GM18520 (cell line): ENCODE measurements at regions not wholly inside any gene's neighbourhood (a gene's known extent, or its start where the extent isn't known, plus 50 kb on each side); places are given as distances from the start of the nearest gene placed in this dataset.
A peak's percentile ranks its signal among the peaks of the same experiment; 100 is the strongest.

Experiments used
- ATAC-seq: cut with Tn5 transposase; IDR thresholded peaks from one replicate; pipeline ENCODE4 v1.9.1; 2021; ENCODE audit not compliant: unreplicated experiment

DNA sequence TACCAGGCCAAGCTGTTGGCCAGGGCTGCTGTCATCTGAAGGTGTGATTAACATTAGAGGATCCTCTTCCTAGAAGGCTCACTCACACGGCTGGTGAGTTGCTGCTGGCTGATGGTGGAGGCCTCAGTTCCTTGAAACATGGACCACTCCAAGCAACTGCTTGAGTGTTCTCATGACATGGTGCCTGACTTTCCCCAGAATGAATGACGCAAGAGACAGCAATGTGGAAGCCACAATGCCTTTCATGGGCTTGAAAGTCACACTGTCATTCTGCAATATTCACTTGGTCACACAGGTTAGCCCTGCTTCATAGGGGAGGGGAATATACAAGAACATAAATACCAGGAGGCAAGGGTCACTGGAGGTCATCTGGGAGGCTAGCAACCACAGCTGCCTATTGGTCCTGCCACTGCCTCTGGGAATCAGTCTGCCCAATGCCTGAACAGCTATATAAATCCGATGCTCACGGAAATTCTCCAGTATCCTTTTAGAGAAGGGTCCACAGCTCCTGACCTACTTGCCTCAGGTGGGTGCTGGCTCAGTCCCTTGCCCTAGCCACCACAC, 97.1 kb upstream of the MAML3 start:
- ATAC-seq, result no peak

DNA sequence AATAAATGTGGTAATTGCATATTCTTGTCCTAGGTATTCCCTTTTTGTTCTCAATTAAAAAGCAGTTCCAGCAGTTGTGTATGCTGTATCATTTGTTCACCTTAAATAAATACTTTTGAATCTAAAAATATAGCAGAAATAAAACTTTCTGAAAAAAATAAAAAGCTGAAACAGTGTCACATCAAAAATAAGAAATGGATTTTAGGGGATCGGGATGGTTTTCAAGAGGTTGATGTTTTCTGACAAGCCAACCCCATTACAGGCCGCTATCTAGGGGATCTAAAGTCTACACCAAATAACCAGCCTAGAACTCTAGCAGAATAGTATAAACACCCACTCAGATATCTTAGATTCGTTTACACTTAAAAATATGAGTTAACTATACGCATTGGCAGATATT, 95.4 kb upstream of the MAML3 start:
- no peak for ATAC-seq

DNA sequence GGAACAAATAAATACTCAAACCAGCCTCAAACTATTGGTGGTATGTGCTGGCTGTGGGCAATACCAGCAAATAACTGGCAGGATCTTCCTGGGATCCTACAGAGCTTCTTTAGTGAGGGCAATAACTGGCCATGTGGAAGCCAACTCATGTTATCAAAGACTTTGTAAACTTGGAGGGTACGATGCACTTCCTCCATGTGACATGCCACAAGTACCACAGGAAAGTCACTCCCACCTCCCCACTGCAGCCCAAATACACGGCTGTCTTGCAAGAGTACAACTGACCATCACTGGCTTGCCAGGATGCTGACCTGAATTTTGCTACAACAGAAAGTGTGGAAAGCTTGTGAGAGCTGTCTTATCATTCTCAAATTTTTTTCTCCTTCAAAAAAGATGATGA, 93.3 kb upstream of the MAML3 start:
- ATAC-seq, result no peak

DNA sequence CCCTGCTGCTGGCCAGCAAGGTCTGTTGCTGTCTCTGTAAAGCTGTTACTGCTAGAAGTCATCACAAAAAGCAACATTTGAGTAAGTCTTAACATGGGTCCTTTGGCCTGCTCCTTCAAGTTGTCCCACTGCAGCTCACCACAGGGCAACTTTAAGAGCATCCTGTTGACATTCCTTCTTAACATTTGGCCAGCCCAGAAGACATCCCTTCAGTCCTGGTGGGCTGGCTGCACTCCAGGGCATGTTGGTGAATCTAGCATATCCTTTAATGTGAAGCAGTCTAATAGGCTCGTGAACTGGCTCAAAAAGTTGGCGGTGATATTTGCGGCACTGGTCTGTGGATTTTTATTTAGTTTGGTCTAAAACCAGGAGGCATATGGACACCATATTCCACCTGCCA, 92.2 kb upstream of the MAML3 start:
- no peak for ATAC-seq

DNA sequence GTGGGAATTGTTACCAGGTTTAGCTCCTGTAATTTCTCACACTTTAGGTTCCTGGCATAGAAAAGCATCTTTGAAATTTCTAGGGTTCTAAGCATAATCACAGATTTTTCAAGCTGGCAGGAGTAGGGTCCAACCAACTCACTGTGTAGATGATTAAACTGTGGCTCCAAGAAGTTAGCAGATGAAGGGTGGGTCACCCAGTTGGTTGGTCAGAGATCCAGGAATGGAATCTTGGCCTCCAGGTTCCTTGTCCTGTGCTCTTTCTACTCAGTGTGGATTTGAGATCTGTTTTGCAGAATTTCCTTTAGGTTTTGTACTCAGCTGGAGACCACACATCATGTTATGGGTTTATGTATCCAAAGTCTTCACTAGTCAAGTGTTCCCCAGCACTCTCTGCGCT, 90.3 kb upstream of the MAML3 start:
- ATAC-seq, result no peak

DNA sequence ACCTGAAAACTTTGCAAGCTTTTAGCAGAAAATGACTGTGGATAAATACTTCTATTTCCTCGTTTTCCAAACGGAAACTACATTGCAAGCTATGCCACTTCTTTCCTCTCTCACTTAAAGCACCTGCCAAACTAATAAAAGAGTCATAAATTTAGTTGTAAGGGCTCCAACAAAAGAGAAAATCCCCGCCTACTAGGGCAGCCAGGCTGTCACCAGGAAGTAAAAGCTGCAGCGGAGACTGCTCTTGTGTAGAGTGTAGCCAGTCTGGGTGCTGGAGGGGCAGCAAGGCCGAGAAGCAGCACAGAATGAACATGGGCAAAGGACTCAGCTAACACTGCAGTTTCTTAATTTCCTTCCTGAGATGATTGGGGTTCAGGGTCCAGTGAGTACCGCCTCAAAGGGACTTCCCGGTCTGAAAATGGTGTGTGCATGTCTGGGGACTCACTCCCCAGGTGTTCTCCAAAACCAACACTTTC, 89.3 kb upstream of the MAML3 start:
- peak; percentile 41 for ATAC-seq

DNA sequence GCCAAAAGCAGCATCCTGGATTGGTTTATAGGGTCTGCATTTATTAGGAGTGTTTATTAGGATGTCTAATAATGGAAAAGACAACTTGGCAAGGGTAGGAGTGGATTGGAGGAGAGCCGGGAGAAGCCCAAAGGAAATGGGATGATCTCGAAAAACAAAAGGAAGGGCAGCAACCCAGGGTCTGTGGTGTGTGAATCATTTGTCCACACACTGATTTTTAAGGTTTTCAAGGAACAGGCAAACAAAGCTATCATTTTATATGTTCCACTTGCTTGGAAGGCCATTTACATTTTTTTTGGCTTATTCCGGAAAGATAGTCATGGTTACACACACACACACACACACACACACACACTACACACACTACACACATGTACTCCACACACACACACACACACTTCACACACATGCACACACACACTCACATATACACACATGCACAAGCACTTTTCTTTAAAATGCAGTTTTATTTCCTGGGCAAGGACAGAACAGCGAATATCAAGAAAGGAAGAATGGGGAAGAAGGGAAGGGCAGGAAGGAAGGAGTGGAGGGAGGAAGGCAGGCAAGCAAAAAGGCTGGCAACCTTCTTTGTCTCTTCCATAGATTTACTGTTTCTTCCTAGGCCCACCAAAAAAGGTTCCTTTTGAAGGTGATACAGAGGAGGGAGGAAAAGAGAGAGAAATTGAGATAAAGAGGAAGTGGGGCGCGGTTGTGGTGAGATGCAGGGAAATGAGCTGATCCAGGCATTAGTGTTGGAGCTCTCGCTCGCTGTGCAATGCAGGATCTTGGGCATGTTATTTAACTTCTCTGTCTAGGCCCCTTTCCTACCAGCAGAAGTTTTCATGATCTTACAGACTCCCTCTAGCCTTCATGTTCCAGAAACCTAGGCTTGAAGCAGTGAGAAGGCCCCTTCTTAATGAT, 88.6 kb upstream of the MAML3 start:
- no peak for ATAC-seq

DNA sequence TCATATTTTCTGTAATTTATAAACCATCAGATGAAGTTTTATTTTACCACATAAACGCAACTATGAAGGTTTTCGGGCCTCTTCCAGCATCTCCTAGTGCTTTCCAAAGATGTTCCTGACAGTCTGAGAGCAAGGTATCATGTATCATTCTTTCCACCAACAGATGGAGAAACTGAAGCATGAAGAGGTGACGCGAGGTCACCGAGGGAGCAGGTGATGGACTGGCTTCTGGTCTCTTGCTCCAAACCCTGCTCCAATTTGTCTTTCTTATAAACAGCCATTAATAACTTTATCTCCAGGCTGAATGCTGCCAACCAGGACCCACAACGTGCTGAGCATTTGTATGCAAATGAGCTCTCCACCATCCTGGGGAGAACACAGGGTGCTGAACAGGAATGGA, 86.3 kb upstream of the MAML3 start:
- ATAC-seq, result no peak

DNA sequence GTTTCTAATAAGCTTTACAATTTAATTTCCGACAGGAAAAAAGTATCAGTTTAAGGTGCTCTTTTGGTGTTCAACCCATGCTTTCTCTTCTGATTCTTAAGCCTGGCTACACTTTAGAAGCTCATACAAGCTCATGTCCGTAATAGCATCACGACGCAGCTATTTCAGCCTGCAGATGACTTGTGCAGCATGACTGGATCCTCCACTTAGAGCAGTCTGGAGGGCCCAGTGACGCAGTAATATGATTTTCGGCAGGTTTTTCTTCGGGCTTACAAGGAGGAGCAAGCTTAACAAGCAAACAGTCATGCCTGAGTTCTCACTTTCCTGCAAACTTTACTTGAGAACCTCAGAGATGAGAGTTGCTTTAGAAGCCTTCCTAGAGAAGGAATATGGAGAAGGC, 85.3 kb upstream of the MAML3 start:
- ATAC-seq, result no peak

DNA sequence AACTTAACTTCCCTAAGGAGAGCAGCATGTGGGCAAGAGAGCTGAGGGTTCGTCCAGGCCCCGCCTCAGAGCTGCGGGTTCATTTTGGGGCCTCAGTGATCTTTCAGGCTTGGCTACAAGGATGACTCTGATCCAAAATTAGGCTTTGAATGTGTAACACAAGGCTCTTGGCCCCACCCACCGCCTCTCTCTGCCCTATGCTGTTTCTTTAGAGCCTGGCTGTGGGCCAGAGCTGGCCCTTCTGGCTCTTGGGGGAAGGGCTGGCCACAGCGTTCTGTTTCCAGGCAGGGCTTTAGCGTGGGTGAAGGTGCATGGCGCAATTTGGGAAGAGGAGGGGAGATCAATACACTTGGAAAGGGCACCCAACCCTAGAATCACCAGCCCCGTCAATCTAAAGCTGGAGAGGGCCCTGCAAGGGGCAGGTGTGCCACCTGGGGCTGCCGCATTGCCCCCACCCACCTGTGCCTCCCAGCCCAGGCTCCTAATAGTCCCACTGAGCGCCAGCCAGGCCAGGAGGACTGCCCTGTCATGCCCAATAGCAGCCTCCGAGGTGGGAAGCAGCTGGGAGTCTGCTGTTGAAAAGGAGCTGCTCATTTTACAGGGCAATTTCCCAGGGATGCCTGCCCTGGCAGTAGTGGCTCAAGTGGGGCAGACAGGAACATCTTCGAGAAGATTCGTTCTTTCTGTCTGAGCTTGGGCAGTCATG, 84.5 kb upstream of the MAML3 start:
- no peak for ATAC-seq

DNA sequence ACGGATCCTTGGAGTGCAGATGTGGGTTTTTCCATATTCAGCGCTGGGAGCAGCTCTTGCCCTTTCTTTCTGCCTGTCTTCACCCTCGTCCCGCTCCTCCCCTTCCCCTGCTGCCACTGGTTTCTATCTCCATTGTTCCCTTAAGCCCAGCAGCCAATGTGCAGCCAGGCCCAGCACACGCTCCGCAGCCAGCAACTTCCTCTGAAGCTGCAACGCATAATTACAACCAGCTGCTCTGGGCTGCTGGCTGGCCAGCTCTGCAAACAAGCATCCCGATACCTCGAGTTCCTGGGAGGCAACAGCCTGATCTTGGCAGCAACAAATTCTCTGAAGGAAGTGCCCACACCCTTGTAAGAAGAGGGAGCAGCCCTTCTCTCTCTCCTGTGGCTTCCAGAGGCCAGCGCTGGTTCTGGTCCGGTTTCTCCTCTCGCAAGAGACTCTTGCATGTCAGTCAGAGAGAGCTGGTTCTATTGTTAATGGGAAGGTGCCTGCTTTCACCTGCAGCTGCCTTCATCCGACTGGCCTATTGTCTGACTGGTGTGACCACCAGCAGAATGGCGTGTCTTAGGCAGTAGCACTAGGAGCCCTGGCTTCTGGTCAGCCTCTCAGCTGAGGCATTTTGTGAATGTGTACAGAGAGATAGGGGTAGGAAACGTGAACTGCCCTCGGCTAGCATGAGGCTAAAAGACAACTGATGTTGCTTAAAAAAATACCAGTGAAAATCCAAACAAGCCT, 83.8 kb upstream of the MAML3 start:
- ATAC-seq, result no peak

DNA sequence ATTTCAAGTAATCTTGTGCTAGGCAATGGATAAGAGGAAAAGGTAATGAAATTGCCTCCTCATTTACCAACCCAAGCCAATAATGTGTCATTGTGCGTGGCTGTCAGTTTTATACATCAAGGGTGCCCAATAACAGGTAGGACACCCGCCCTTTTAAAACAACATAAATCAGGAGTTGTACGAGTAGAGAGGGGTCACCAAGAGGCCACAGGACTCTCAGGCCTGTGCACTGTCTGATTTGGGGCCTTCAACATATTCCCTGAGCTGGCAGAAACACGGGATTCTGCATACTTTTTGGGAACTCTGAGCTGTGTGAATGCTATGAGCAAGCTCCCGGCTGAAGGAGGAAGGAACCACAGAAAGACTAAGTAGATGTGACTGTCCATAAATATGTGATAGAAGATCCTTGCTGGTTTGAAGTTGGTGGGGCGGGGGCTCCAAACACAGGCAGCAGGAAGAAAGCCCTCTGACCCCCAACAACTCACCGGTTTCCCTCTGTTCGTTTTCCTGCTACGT, 82.7 kb upstream of the MAML3 start:
- ATAC-seq, result no peak

DNA sequence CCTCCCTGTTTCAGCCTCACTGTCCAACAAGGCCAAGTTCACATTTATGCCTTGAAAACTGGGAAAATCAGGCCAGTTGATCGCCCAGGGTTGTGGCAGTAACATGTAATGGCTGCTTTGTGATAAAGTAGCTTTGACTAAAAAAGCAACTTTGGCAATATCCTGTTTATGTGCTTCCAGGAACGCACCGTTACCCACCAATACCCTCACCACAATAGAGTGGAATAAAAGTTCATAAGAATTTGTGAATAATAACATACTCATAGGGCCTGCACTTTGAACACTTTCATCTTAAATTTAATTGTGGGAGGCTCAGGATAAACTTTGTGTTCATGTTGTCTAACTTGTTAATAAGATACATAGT, 80.7 kb upstream of the MAML3 start:
- no peak for ATAC-seq

DNA sequence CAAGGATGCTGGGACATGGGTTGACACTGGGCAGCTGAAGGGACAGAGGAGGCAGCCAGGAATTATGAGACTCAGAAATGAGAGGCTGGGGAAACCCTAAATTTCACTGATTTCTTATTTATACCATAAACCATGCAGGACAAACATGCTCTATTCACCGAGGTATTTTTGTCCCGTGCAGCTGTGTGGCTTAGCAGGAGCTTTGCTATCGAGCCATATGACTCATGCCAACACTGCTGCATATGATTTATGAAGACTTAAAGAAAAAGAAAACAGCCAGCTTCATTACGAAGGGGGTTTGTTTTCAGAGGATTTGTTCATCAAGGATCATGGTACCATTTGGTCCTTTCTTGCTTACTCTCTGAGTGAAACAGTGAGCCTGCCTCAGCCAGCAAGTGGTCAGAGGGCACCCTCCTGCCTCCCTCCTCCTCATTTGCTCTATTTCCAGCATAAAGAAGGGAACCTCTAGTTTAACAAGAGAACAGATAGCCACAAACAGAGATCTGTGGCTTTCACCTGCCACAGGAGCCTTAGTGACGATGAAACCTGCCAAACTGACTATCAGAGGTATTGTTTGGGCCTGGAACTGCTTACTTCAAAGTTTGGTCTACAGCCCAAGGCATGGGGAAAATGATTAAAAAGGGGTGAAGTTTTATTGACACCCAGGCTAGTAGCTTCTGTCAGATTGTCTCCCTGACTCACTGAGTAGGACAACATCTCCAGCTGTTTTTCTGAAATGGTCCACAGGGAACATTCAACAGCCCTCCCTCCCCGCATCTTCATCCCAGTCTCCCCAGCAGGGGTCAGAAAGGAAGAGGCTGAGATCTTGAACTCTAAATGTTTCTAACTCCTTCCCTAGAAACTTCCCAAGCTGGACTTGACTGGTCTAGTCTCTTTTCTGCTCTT, 80.1 kb upstream of the MAML3 start:
- ATAC-seq, result no peak

DNA sequence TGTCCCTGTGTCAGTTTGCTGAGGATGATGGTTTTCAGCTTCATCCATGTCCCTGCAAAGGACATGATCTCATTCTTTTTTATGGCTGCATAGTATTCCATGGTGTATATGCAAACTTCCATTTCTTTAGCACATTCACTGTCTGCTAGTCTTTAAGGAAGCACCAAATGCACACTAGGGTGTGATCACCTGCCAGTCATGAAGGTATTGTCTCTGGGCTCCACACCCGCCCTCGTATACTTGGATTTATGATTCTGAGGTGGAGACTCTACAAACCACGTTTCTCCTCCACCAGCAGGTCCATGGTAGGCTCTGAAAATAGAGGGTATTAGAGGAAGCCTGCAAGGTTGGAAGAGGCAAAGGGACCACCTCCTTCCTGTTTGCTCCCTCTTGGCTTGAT, 75.9 kb upstream of the MAML3 start:
- no peak for ATAC-seq

DNA sequence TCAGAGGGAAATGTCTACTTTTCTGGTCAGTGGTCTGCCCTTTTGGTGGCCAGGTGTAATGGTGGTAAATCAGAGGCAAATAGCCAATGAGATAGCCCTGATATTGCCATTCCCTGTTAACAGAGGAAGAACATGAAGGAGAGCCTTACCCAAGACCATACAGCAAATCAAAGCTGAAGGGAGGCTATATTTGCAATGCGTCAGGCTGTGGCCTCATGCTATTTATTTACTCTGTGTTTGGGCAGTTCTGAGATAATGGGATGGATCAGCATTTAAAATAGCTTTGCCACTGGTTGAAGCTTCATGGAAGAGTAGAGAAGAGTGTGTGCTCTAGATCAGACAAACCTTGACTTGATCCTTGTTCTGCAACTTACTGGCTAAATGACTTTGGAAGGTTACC, 73.3 kb upstream of the MAML3 start:
- no peak for ATAC-seq

DNA sequence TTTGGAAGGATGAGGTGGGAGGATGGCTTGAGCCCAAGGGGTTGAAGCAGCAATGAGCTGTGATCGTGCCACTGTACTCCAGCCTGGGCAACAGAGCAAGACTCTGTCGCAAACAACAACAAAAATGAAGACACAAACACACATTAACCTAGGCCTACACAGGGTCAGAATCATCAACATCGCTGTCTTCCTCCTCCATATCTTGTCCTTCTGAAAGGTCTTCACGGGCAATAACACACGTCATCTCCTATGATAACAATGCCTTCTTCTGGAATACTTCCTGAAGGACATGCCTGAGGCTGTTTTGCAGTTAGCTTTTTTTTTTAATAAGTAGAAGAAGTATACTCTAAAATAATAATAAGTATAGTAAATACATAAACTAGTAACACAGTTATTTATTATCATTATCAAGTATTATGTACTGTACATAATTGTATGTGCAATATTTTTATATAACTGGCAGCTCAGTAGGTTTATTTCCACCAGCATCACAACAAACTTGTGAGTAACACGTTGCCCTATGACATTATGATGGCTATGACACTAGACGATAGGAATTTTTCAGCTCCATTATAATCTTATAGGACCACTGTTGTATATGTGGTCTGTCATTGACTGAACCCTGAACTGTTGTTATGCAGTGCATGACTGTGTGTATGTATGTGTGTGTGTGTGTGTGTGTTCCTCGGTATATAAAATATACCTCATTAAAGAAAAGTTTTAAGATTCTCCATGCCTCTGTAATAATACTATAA, 69.2 kb upstream of the MAML3 start:
- ATAC-seq, result no peak

DNA sequence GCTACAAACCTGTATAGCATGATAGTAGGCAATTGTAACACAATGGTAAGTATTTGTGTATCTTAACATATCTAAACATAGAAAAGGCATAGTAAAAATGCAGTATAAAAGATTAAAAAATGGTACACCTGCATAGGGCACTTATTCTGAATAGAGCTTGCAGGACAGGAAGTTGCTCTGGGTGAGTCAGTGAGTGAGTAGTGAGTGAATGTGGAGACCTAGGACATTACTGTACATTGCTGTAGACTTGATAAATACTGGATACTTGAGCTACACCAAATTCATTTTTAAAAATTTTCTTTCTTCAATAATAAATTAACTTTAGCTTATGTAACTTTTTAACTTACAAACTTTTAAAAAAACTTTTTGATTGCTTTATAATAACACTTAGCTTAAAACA, 68.2 kb upstream of the MAML3 start:
- no peak for ATAC-seq

DNA sequence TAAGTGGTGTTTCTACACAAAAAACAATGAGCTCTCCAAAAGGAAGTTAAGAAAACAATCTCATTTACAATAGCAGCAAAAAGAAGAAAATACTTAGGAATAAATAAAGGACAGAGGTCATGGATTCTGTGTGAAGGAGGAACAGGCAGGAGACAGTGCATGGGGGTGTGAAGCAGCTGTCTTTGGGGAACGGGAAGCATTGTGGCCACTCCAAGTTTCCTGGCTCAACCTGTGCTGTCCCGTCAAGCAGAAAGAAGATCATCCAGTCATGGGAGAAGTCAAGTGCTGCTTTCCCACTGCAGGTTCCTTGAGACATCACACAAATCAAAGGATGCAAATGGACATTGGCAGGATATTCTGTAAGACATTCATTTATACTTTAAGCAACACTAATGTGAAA, 66.1 kb upstream of the MAML3 start:
- no peak for ATAC-seq
